Naive thymus-derived CD4-positive, alpha-beta T cell (primary cell): ENCODE measurements at regions not wholly inside any gene's neighbourhood (a gene's known extent, or its start where the extent isn't known, plus 50 kb on each side); places are given as distances from the start of the nearest gene placed in this dataset.
"Not testable (repeated sequence)": the region's sequence is repeated elsewhere in the genome, so short reads cannot be mapped to it uniquely, and the experiment has no call there.

Experiments used
- ATAC-seq: fragments of 150-1000 bp; cut with Tn5 transposase; 2 replicates; pipeline ENCODE4 v1.10.0; 2021; ENCODE audit warnings: mild to moderate bottlenecking, moderate library complexity
- CTCF ChIA-PET: fragments of 350-600 bp; sonication (Branson Sonifier 250); formaldehyde crosslinking; loops from one replicate; lab custom pipeline; 2021; ENCODE audit warnings: antibody characterized with exemption; lab: Charles Lee
- POLR2A ChIA-PET: fragments of 350-600 bp; sonication (Branson Sonifier 250); formaldehyde crosslinking; loops from one replicate; lab custom pipeline; 2021; ENCODE audit warnings: antibody characterized with exemption, inconsistent platforms; lab: Charles Lee
- DNase-seq, 9 donors: peaks; one replicate each; pipeline versions ENCODE4 v3.0.0 to v3.0.0-alpha.2; 2020 to 2022; ENCODE audit warnings: mixed read lengths in 1 of 9
- H3K27ac ChIP-seq: one replicate; pipeline ENCODE4 v1.7.0; 2013; ENCODE audit warnings: mild to moderate bottlenecking, low read depth, low read length, moderate library complexity
- H3K27me3 ChIP-seq, 2 donors: one replicate each; pipeline ENCODE4 v1.7.0; 2013; ENCODE audit warnings: low read length in 2 of 2, mild to moderate bottlenecking in 2 of 2, moderate library complexity in 2 of 2; ENCODE audit not compliant: control insufficient read depth in 2 of 2, insufficient read depth in 2 of 2
- H3K36me3 ChIP-seq, 3 experiments: 1 replicate in 2 of 3; 2 replicates in 1 of 3; pipeline ENCODE4 v1.7.0; 2013; ENCODE audit warnings: low read length in 3 of 3, mild to moderate bottlenecking in 3 of 3, moderate library complexity in 1 of 3; ENCODE audit not compliant: insufficient read depth in 3 of 3, control insufficient read depth in 2 of 3
- H3K4me1 ChIP-seq, 2 donors: one replicate each; pipeline ENCODE4 v1.7.0; 2013; ENCODE audit warnings: low read length in 2 of 2, mild to moderate bottlenecking in 2 of 2, moderate library complexity in 1 of 2; ENCODE audit not compliant: control insufficient read depth in 2 of 2, insufficient read depth in 2 of 2
- H3K4me3 ChIP-seq: 2 replicates; pipeline ENCODE4 v1.7.0; 2013; ENCODE audit warnings: mild to moderate bottlenecking, low read length
- H3K9me3 ChIP-seq, 3 experiments: 1 replicate in 2 of 3; 2 replicates in 1 of 3; pipeline ENCODE4 v1.7.0; 2013; ENCODE audit warnings: low read length in 3 of 3; ENCODE audit not compliant: control insufficient read depth in 2 of 3
- H3K27ac Mint-ChIP-seq, 9 donors: one replicate each; pipeline ENCODE4 v1.8.0; 2020 to 2022; ENCODE audit warnings: mixed read lengths in 9 of 9, mild to moderate bottlenecking in 8 of 9, moderate library complexity in 5 of 9, inconsistent platforms in 2 of 9
- H3K27me3 Mint-ChIP-seq, 5 donors: one replicate each; pipeline ENCODE4 v1.8.0; 2021 to 2022; ENCODE audit warnings: mixed read lengths in 5 of 5, mild to moderate bottlenecking in 1 of 5
- H3K36me3 Mint-ChIP-seq, 5 donors: one replicate each; pipeline ENCODE4 v1.8.0; 2020 to 2022; ENCODE audit warnings: mixed read lengths in 5 of 5, mild to moderate bottlenecking in 3 of 5, inconsistent platforms in 1 of 5
- H3K4me1 Mint-ChIP-seq, 7 donors: one replicate each; pipeline ENCODE4 v1.8.0; 2020 to 2022; ENCODE audit warnings: mixed read lengths in 7 of 7, mild to moderate bottlenecking in 3 of 7, inconsistent platforms in 1 of 7
- H3K4me3 Mint-ChIP-seq, 10 donors: one replicate each; pipeline ENCODE4 v1.8.0; 2020 to 2022; ENCODE audit warnings: mild to moderate bottlenecking in 10 of 10, mixed read lengths in 10 of 10, moderate library complexity in 6 of 10, inconsistent platforms in 2 of 10
- H3K9me3 Mint-ChIP-seq, 11 donors: one replicate each; pipeline ENCODE4 v1.8.0; 2020 to 2022; ENCODE audit warnings: mixed read lengths in 11 of 11, mild to moderate bottlenecking in 4 of 11, inconsistent platforms in 1 of 11, moderate library complexity in 1 of 11
- intact Hi-C, 2 donors: fragments of 100-400 bp; cut with micrococcal nuclease; formaldehyde crosslinking; loops; one replicate each; pipeline ENCODE4 v1.15.1; 2023

DNA sequence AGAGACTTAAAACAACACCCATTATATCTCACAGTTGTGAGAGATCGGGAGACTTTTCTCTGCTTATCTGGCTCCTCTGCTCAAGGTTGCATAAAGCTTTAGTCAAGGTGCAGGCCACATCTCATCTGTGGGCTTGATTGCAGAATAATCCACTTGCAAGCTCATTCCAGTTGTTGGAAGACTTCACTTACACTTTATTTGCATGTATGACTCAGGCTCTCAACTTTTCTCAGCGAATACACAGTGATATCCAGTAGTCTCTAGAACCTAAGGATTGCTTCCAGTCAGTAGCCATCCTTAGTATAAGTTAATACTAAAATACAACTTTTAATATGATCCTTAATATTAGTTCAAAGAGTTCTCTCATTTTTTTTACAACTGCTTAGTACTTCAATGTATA is 435.5 kb upstream of the NRG3 start:
- no peak overlapping the region for H3K27ac Mint-ChIP-seq
- H3K9me3 ChIP-seq, result no peaks in the 10 kb centered on the region
- POLR2A ChIA-PET, result no interaction called here
- H3K27me3 Mint-ChIP-seq, result no peaks in the 10 kb centered on the region
- no peaks in the 10 kb centered on the region for H3K4me1 ChIP-seq
- H3K36me3 ChIP-seq, result no peaks in the 10 kb centered on the region
- H3K4me1 Mint-ChIP-seq, result no peaks in the 10 kb centered on the region
- intact Hi-C loops, result no loop called here
- no peak overlapping the region for H3K4me3 ChIP-seq
- DNase-seq (no peak), ATAC-seq (no peak)
- H3K27ac ChIP-seq, result no peak overlapping the region
- H3K27me3 ChIP-seq, result no peaks in the 10 kb centered on the region
- no peak overlapping the region for H3K4me3 Mint-ChIP-seq
- CTCF ChIA-PET, result no interaction called here
- H3K36me3 Mint-ChIP-seq, result no peaks in the 10 kb centered on the region
- H3K9me3 Mint-ChIP-seq, result peaks cover 0 to 13% (median 3%) of the 10 kb centered on the region in 11 donors

- H3K27me3 Mint-ChIP-seq, H3K36me3 ChIP-seq, DNase-seq, CTCF ChIA-PET, ATAC-seq, H3K4me3 ChIP-seq, intact Hi-C loops, H3K27ac Mint-ChIP-seq, POLR2A ChIA-PET, H3K4me1 ChIP-seq, H3K4me3 Mint-ChIP-seq, H3K27me3 ChIP-seq, H3K36me3 Mint-ChIP-seq, H3K4me1 Mint-ChIP-seq, H3K27ac ChIP-seq, H3K9me3 ChIP-seq: not testable (repeated sequence)
- H3K9me3 Mint-ChIP-seq, result peaks cover 0 to 13% (median 3%) of the 10 kb centered on the region in 11 donors
Observed at GRCh38 chr10:81441624-81442023, 433.4 kb upstream of the NRG3 start.

- DNase-seq (no peak), ATAC-seq (no peak)
- H3K4me3 Mint-ChIP-seq, result no peak overlapping the region
- H3K9me3 Mint-ChIP-seq, result peaks cover 0 to 13% (median 3%) of the 10 kb centered on the region in 11 donors
- H3K36me3 Mint-ChIP-seq, result no peaks in the 10 kb centered on the region
- Histone ChIP-seq H3K4me3 (no peak overlapping the region), H3K4me1 (no peaks in the 10 kb centered on the region), H3K9me3 (no peaks in the 10 kb centered on the region), H3K27ac (no peak overlapping the region), H3K27me3 (no peaks in the 10 kb centered on the region), H3K36me3 (no peaks in the 10 kb centered on the region)
- ChIA-PET POLR2A (no interaction called here), CTCF (no interaction called here)
- H3K27me3 Mint-ChIP-seq, result no peaks in the 10 kb centered on the region
- intact Hi-C loops, result no loop called here
- H3K27ac Mint-ChIP-seq, result no peak overlapping the region
- H3K4me1 Mint-ChIP-seq, result no peaks in the 10 kb centered on the region
Observed at GRCh38 chr10:81444242-81444929, 430.6 kb upstream of the NRG3 start.

DNA sequence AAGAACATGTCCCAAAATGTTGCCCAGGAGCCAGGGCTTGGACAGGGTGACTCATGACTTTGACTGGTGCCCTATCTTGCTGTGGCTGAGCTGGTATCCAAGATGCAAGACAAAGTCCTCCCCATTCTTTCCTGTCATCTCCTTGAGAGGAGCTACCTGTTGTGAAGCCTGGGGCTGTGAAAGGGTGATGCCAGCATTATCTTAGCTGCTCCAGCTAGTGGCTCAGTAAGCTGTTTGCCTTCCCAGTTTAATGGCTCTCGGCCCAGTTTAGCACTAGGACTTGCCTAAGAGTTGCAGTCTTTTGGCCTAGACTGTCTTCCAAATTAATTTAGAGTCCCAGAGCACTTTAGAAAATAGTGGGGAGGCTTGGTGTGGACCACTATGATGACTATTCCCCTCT is 424.3 kb upstream of the NRG3 start:
- H3K27me3 Mint-ChIP-seq, result no peaks in the 10 kb centered on the region
- H3K4me3 Mint-ChIP-seq, result no peak overlapping the region
- H3K36me3 Mint-ChIP-seq, result no peaks in the 10 kb centered on the region
- no peaks in the 10 kb centered on the region for H3K4me1 ChIP-seq
- H3K9me3 ChIP-seq, result no peaks in the 10 kb centered on the region
- intact Hi-C loops, result no loop called here
- H3K4me3 ChIP-seq, result no peak overlapping the region
- ChIA-PET POLR2A (interaction anchor here (0.6 kb wide), 1 partner anchor 484 kb away, joined by 3 read pairs; no protein-coding TSS in a partner anchor), CTCF (no interaction called here)
- H3K27me3 ChIP-seq, result no peaks in the 10 kb centered on the region
- ATAC-seq (no peak), DNase-seq (no peak)
- H3K9me3 Mint-ChIP-seq, result no peaks in the 10 kb centered on the region
- no peaks in the 10 kb centered on the region for H3K4me1 Mint-ChIP-seq
- H3K27ac ChIP-seq, result no peak overlapping the region
- H3K36me3 ChIP-seq, result no peaks in the 10 kb centered on the region
- H3K27ac Mint-ChIP-seq, result no peak overlapping the region

- ATAC-seq, result no peak
- Histone ChIP-seq H3K36me3 (no peaks in the 10 kb centered on the region), H3K4me1 (no peaks in the 10 kb centered on the region), H3K27ac (no peak overlapping the region), H3K9me3 (no peaks in the 10 kb centered on the region), H3K27me3 (no peaks in the 10 kb centered on the region), H3K4me3 (no peak overlapping the region)
- H3K27ac Mint-ChIP-seq, result no peak overlapping the region
- intact Hi-C loops, result no loop called here
- H3K27me3 Mint-ChIP-seq, result peaks cover 0 to 7% (median 0%) of the 10 kb centered on the region in 5 donors
- no peak overlapping the region for H3K4me3 Mint-ChIP-seq
- no peaks in the 10 kb centered on the region for H3K36me3 Mint-ChIP-seq
- DNase-seq, result no peak
- peaks cover 0 to 7% (median 0%) of the 10 kb centered on the region in 11 donors for H3K9me3 Mint-ChIP-seq
- ChIA-PET CTCF (no interaction called here), POLR2A (no interaction called here)
- no peaks in the 10 kb centered on the region for H3K4me1 Mint-ChIP-seq
Observed at GRCh38 chr10:81472927-81473470, 402.0 kb upstream of the NRG3 start.

DNA sequence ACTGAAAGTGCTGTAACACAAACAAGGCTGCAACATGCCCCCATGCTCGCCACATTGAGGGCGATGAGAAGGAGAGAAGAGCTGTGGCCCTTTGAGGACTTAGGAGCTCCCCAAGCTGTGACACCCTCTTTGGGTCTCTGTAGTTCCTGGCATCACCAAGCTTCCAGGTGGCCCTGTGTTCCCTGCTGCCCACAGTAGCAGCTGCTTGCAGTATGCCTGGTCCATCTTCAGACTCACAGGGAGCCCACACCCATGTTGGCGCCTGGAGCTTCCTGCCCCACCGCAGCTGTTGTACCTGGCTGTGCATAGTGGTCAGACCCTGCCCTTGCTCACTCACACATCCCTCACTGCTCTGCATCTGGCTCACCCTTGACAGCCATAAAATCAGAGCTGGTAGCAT is 401.2 kb upstream of the NRG3 start:
- ChIA-PET CTCF (no interaction called here), POLR2A (no interaction called here)
- Histone ChIP-seq H3K36me3 (no peaks in the 10 kb centered on the region), H3K4me3 (no peak overlapping the region), H3K27ac (no peak overlapping the region), H3K27me3 (no peaks in the 10 kb centered on the region), H3K9me3 (no peaks in the 10 kb centered on the region), H3K4me1 (no peaks in the 10 kb centered on the region)
- DNase-seq, result no peak
- Mint-ChIP-seq H3K4me1 (no peaks in the 10 kb centered on the region), H3K27me3 (peaks cover 0 to 7% (median 0%) of the 10 kb centered on the region in 5 donors), H3K9me3 (peaks cover 0 to 7% (median 0%) of the 10 kb centered on the region in 11 donors), H3K4me3 (no peak overlapping the region), H3K27ac (no peak overlapping the region), H3K36me3 (no peaks in the 10 kb centered on the region)
- intact Hi-C loops, result no loop called here
- no peak for ATAC-seq

- Histone ChIP-seq H3K27ac (no peak overlapping the region), H3K9me3 (no peaks in the 10 kb centered on the region), H3K27me3 (no peaks in the 10 kb centered on the region), H3K36me3 (no peaks in the 10 kb centered on the region), H3K4me3 (no peak overlapping the region), H3K4me1 (no peaks in the 10 kb centered on the region)
- intact Hi-C loops, result no loop called here
- POLR2A ChIA-PET, result no interaction called here
- CTCF ChIA-PET, result no interaction called here
- DNase-seq (no peak), ATAC-seq (no peak)
- no peaks in the 10 kb centered on the region for H3K36me3 Mint-ChIP-seq
- H3K27ac Mint-ChIP-seq, result no peak overlapping the region
- no peaks in the 10 kb centered on the region for H3K27me3 Mint-ChIP-seq
- H3K4me1 Mint-ChIP-seq, result no peaks in the 10 kb centered on the region
- H3K9me3 Mint-ChIP-seq, result peaks cover 0 to 1% (median 0%) of the 10 kb centered on the region in 11 donors
- no peak overlapping the region for H3K4me3 Mint-ChIP-seq
Observed at GRCh38 chr10:81479316-81479715, 395.7 kb upstream of the NRG3 start.
